ENCODE measurements at regions not wholly inside any gene's neighbourhood (a gene's known extent, or its start where the extent isn't known, plus 50 kb on each side); places are given as distances from the start of the nearest gene placed in this dataset.

DNA sequence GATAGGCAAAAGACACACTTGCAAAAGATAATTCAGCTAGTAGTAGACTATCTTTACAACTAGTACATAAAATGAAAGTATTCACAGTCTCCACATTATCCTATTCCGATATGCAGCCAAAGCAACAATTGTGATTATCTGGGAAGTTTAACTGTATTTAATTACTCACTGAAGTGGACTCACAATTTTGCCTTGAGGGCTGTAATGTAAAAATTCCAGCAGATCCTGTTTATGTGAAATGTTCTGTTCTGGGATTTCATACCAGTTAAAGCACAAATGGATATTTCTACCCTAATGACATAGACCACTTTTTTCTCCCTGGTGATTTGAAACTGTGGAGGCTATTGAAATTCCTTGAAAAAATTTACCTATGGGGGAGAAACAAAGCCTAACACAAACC, 474.4 kb upstream of the EDIL3 start:
- H3K4me3 ChIP-seq (ENCODE audit: low read length): no peak overlapping the region
- H3K27ac Mint-ChIP-seq: no peak overlapping the region
- H3K9me3 ChIP-seq (ENCODE audit: control insufficient read depth in 1 of 2, insufficient read depth in 1 of 2, low read length in 2 of 2): peaks cover 0 to 6% of the 10 kb centered on the region in 2 experiments
- CTCF ChIA-PET: no interaction called here
- H3K27me3 Mint-ChIP-seq: no peaks in the 10 kb centered on the region
- H3K9me3 Mint-ChIP-seq: peaks cover 9% of the 10 kb centered on the region
- no peaks in the 10 kb centered on the region for H3K4me1 Mint-ChIP-seq (ENCODE audit: low read depth)
- no peaks in the 10 kb centered on the region for H3K36me3 ChIP-seq (ENCODE audit: insufficient read depth, low read length)
- H3K4me1 ChIP-seq (ENCODE audit: insufficient read depth, low read length): no peaks in the 10 kb centered on the region
- no peak overlapping the region for H3K4me3 Mint-ChIP-seq
- DNase-seq: no peak
- ATAC-seq (ENCODE audit: poor library complexity): no peak
- POLR2A ChIA-PET: no interaction called here
- H3K27me3 ChIP-seq (ENCODE audit: control insufficient read depth in 1 of 2, insufficient read depth in 2 of 2, low read length in 2 of 2): no peaks in the 10 kb centered on the region
- TF ChIP-seq, protein P1, sequence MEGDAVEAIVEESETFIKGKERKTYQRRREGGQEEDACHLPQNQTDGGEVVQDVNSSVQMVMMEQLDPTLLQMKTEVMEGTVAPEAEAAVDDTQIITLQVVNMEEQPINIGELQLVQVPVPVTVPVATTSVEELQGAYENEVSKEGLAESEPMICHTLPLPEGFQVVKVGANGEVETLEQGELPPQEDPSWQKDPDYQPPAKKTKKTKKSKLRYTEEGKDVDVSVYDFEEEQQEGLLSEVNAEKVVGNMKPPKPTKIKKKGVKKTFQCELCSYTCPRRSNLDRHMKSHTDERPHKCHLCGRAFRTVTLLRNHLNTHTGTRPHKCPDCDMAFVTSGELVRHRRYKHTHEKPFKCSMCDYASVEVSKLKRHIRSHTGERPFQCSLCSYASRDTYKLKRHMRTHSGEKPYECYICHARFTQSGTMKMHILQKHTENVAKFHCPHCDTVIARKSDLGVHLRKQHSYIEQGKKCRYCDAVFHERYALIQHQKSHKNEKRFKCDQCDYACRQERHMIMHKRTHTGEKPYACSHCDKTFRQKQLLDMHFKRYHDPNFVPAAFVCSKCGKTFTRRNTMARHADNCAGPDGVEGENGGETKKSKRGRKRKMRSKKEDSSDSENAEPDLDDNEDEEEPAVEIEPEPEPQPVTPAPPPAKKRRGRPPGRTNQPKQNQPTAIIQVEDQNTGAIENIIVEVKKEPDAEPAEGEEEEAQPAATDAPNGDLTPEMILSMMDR (IDR thresholded peaks at IDR 0.05): no peak
- H3K36me3 Mint-ChIP-seq (ENCODE audit: low read depth): no peaks in the 10 kb centered on the region
- no peak overlapping the region for H3K27ac ChIP-seq (ENCODE audit: low read depth in 1 of 2, low read length in 2 of 2)
- intact Hi-C loops (cut with DNase I, micrococcal nuclease): no loop called here

DNA sequence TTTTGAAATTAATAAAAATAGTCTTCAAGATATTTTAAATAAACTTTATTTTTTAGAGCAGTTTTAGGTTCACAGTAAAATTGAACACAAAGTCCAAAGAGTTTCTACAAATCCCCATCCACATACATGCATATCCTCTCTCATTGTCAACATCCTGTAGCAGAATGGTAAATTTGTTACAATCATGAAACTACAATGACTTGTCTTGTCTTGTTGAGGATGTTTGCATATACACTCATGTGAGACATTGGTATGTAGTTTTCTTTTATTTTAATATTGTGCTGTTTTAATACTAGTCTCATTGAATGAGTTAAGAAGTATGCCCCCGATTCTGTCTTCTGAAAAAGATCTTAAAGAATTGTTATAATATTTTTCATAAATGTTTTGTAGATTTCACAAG, 447.0 kb upstream of the EDIL3 start:
- no peaks in the 10 kb centered on the region for H3K36me3 Mint-ChIP-seq (ENCODE audit: low read depth)
- no peak overlapping the region for H3K27ac Mint-ChIP-seq
- H3K9me3 ChIP-seq (ENCODE audit: control insufficient read depth in 1 of 2, insufficient read depth in 1 of 2, low read length in 2 of 2): peaks cover 0 to 13% of the 10 kb centered on the region in 2 experiments
- H3K4me1 Mint-ChIP-seq (ENCODE audit: low read depth): no peaks in the 10 kb centered on the region
- H3K36me3 ChIP-seq (ENCODE audit: insufficient read depth, low read length): no peaks in the 10 kb centered on the region
- H3K9me3 Mint-ChIP-seq: peaks cover 7% of the 10 kb centered on the region
- CTCF ChIA-PET: no interaction called here
- TF ChIP-seq, protein P1 (IDR thresholded peaks at IDR 0.05): no peak
- H3K4me3 Mint-ChIP-seq: no peak overlapping the region
- no peak overlapping the region for H3K4me3 ChIP-seq (ENCODE audit: low read length)
- H3K27ac ChIP-seq (ENCODE audit: low read depth in 1 of 2, low read length in 2 of 2): no peak overlapping the region
- ATAC-seq (ENCODE audit: poor library complexity) (no peak), DNase-seq (no peak)
- H3K4me1 ChIP-seq (ENCODE audit: insufficient read depth, low read length): no peaks in the 10 kb centered on the region
- no peaks in the 10 kb centered on the region for H3K27me3 ChIP-seq (ENCODE audit: control insufficient read depth in 1 of 2, insufficient read depth in 2 of 2, low read length in 2 of 2)
- no peaks in the 10 kb centered on the region for H3K27me3 Mint-ChIP-seq
- POLR2A ChIA-PET: no interaction called here
- intact Hi-C loops (cut with DNase I, micrococcal nuclease): no loop called here

DNA sequence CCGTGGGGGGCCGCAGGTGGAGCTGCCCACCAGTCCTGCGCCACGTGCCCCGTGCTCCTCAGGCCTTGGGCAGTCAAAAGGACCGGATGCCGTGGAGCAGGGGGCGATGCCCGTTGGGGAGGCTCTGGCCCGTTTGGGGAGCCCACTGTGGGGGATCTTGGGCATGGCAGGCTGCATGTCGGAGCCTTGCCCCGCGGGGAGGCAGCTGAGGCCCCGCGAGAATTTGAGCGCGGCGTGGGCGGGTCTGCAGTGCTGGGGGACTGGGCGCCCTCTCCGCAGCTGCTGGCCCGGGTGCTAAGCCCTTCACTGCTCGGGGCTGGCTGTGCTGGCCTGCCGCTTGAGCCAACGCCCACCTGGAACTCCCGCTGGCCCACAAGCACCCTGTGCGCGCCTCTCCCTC, 445.6 kb upstream of the EDIL3 start:
- Histone ChIP-seq H3K36me3 (ENCODE audit: insufficient read depth, low read length) (no peaks in the 10 kb centered on the region), H3K27ac (ENCODE audit: low read depth in 1 of 2, low read length in 2 of 2) (no peak overlapping the region), H3K4me3 (ENCODE audit: low read length) (no peak overlapping the region), H3K27me3 (ENCODE audit: control insufficient read depth in 1 of 2, insufficient read depth in 2 of 2, low read length in 2 of 2) (no peaks in the 10 kb centered on the region), H3K4me1 (ENCODE audit: insufficient read depth, low read length) (no peaks in the 10 kb centered on the region), H3K9me3 (ENCODE audit: control insufficient read depth in 1 of 2, insufficient read depth in 1 of 2, low read length in 2 of 2) (peaks cover 0 to 13% of the 10 kb centered on the region in 2 experiments)
- TF ChIP-seq, protein P1 (IDR thresholded peaks at IDR 0.05): no peak
- intact Hi-C loops (cut with DNase I, micrococcal nuclease): no loop called here
- peaks cover 7% of the 10 kb centered on the region for H3K9me3 Mint-ChIP-seq
- H3K4me3 Mint-ChIP-seq: no peak overlapping the region
- ATAC-seq (ENCODE audit: poor library complexity) (no peak), DNase-seq (peak in 1 of 14 experiments; percentile 11)
- H3K27ac Mint-ChIP-seq: no peak overlapping the region
- no peaks in the 10 kb centered on the region for H3K27me3 Mint-ChIP-seq
- CTCF ChIA-PET: no interaction called here
- H3K36me3 Mint-ChIP-seq (ENCODE audit: low read depth): no peaks in the 10 kb centered on the region
- POLR2A ChIA-PET: no interaction called here
- H3K4me1 Mint-ChIP-seq (ENCODE audit: low read depth): no peaks in the 10 kb centered on the region
